ENCODE measurements at regions not wholly inside any gene's neighbourhood (a gene's known extent, or its start where the extent isn't known, plus 50 kb on each side); places are given as distances from the start of the nearest gene placed in this dataset.

DNA sequence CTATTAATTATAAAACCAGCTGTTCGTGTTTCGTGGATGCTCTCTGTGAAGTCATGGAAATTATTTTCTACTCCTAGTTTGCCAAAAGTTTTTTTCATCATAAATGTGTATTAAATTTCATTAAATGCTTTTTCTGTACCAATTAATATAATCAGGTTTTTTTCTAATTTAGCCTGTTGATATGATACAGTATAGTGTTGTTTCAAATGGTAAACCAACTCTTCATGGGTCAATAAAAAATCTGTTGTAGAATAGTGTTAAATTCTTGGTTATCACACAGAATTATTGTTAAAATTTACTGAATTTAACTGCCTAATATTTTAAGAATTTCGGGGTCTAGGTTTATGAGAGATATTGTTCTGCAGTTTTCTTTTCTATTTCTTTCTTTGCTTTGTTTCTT, 505.9 kb upstream of the MANEA start:
- DNase-seq (ENCODE audit: low spot score) = no peak

GRCh38 chr6:95078457-95078856, 498.9 kb upstream of the MANEA start:
- no peak for DNase-seq (ENCODE audit: low spot score)

DNA sequence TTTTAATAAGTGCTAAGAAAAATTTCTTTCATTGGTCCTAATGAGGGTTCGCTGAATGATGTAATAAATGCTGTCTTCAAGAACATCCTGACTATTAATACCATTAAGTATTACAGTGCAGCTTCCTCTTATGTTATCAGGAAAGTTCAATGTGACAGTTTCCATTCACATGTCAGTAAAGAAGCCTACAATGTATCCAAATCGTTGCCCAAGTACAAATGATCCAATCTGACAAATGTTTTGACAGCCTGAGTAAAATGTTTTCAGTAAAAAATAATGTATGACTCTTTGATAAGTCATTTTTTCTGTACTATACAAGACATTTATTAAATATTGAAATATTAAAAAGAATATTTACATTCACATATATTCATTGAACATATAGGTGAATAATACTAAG, 496.1 kb upstream of the MANEA start:
- no peak for DNase-seq (ENCODE audit: low spot score)

DNA sequence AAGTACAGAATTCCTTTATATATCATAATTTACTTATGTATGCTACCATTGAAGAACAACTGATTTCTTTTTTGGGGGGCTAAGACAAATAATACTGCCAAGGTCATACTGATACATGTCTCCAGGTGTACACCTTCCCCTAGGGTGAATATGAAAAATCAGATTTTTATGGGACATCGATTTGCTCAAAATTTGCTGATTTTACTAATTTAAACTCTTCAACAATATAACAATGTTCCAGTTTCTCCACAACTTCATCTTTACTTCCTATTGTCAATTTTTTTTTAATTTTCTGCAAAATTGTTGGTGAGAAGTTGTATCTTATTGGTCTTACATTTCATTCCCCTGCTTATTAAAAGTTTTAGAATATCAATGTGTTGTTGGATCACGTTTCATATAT, 495.4 kb upstream of the MANEA start:
- DNase-seq (ENCODE audit: low spot score) = no peak

GRCh38 chr6:95083506-95083905, 493.8 kb upstream of the MANEA start:
- no peak for DNase-seq (ENCODE audit: low spot score)

DNA sequence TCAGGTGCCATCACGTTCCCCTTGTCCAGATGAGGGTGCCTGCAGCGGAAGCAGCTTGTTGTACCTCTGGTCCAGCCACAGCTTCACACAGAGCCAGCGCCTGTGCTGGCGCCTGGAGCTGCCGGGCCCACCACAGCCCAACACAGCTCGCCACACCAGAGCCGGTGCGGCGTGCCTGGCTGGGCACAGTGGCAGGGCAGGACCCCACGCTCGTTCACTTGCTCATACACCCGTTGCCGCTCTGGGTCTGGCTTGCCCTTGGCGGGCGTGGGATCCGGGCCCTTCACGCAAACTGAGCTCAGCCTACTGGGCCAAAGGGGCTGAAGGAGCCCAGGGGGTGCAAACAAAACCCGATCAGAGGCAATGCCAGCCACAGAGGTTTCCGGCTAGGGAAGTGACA, 492.5 kb upstream of the MANEA start:
- DNase-seq (ENCODE audit: low spot score) = no peak

- DNase-seq (ENCODE audit: low spot score) = no peak
Observed at GRCh38 chr6:95087394-95088097, 489.8 kb upstream of the MANEA start.

- DNase-seq (ENCODE audit: low spot score) = peak; percentile 1
Observed at GRCh38 chr6:95091823-95092436, 485.4 kb upstream of the MANEA start.

DNA sequence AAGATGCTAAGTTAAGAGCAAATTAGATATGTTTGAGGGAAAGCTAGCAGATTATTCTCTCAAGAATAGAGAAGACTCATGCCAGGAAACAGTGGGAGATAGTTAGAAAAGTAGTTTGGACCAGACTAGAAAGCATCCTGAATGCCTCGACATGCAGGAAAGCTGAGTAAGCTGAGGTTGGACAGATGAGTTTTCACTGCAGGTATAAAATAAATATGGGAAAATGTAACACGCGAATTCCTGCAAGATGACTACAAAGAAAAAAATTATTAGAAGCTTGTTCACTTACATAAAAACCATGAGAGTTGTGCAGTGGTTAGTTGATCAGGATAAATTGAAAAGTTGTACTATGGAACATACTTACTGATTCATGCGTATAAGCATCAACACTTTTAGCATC, 484.2 kb upstream of the MANEA start:
- DNase-seq (ENCODE audit: low spot score) = no peak

- DNase-seq (ENCODE audit: low spot score) = no peak
Observed at GRCh38 chr6:95094751-95095663, 482.3 kb upstream of the MANEA start.

GRCh38 chr6:95095855-95096254, 481.5 kb upstream of the MANEA start:
- no peak for DNase-seq (ENCODE audit: low spot score)

- no peak for DNase-seq (ENCODE audit: low spot score)
Observed at GRCh38 chr6:95099410-95099809, 477.9 kb upstream of the MANEA start.

DNA sequence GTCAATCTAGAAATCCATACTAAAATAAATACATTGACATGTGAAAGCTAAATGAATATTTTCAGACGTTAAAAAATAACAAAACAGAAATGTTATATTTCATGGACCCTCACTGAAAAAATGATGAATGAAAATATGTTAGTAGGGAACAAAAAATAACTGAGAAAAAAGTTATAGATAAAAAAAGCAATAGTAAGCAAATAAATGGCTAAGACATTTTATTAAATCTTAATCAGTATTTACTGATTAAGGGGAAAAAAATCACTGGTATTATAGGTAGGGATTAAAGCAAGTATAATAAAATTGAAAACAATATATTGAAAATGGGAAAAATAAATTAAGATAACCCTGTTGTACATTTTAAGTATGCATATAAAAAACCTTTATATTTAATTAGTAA, 468.1 kb upstream of the MANEA start:
- no peak for DNase-seq (ENCODE audit: low spot score)

- DNase-seq (ENCODE audit: low spot score) = no peak
Observed at GRCh38 chr6:95110767-95111166, 466.6 kb upstream of the MANEA start.

DNA sequence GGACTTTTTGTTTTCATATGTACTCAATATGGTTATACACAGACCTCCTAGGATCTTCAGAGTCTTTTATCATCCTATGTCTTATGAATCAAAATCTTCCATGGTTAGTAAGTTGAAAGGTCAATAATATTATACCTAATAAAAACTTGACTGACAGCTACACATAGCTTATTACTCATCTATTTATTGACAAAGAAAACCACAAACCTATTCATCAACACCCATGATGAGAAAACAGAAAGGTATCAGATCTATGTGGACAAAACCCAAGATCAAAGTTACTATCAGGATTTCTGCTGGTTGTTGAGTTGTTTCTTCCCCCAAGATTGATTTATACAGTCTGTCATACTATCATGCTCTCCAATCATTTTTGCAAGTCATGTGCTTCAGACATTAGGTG, 460.1 kb upstream of the MANEA start:
- DNase-seq (ENCODE audit: low spot score) = no peak

GRCh38 chr6:95119927-95120326, 457.4 kb upstream of the MANEA start:
- no peak for DNase-seq (ENCODE audit: low spot score)

GRCh38 chr6:95120984-95121383, 456.4 kb upstream of the MANEA start:
- no peak for DNase-seq (ENCODE audit: low spot score)

DNA sequence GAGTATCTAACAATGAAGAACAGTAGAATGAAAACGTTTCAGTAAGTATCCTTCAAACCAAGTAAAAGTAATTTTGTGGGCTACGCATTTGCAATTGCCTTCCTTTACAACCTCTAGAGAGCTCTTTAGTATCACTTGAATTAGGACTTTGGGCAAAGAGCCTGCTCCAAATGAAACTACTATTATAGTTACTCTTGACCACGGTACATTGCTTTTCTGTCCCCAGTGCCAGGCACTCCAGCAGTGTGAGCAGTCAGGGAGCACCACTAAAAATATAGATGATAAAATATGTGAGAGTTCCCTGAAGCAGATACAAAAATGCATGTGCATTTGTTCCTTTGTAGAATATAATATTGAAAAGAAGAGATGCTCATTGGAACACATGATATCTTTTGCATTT, 450.1 kb upstream of the MANEA start:
- DNase-seq (ENCODE audit: low spot score) = no peak

GRCh38 chr6:95128439-95128838, 448.9 kb upstream of the MANEA start:
- no peak for DNase-seq (ENCODE audit: low spot score)

- no peak for DNase-seq (ENCODE audit: low spot score)
Observed at GRCh38 chr6:95128947-95129346, 448.4 kb upstream of the MANEA start.

DNA sequence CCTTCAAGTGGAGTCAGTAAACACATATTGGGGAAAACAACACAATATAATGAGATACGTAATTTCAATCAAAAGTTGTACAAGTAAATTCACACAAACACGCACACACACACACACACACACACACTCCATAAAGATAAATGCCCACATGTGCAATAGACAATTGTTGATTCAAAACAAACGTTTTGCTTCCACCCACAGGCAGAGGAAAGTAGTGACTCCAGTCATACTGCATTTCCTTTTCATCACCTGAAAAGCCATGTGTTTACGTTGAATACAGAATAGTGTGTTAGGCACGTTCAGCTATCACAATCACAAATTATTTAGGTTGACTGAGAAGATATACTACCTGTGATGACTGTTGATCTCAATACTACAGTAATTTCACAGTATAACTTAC, 443.8 kb upstream of the MANEA start:
- DNase-seq (ENCODE audit: low spot score) = no peak

- DNase-seq (ENCODE audit: low spot score) = no peak
Observed at GRCh38 chr6:95135182-95135581, 442.2 kb upstream of the MANEA start.

GRCh38 chr6:95142101-95142500, 435.2 kb upstream of the MANEA start:
- no peak for DNase-seq (ENCODE audit: low spot score)
